K562 (cell line): ENCODE measurements at regions not wholly inside any gene's neighbourhood (a gene's known extent, or its start where the extent isn't known, plus 50 kb on each side); places are given as distances from the start of the nearest gene placed in this dataset.

ENCODE experiments used
- ATAC-seq: fragments of 200-7000 bp; cut with Tn5 transposase; 3 replicates; pipeline ENCODE4 v1.9.1; 2020; ENCODE audit warnings: moderate library complexity
- BruUV-seq: library from RNA; stranded (reverse); fragments of 400-500 nt; replicated peaks from 2 replicates; lab custom pipeline; 2021; lab: Mats Ljungman, UMichigan
- CTCF ChIA-PET: fragments of 300-600 bp; formaldehyde crosslinking; extraction: SDS; loops from one replicate; lab custom pipeline; 2021; ENCODE audit warnings: low intra/inter-chr PET ratio; lab: Yijun Ruan, JAX
- POLR2A ChIA-PET: fragments of 300-600, 350-650 bp; sonication (Branson Sonifier 250); formaldehyde crosslinking; extraction: SDS; loops from one replicate; lab custom pipeline; 2021; ENCODE audit warnings: antibody characterized with exemption, inconsistent platforms; lab: Yijun Ruan, JAX
- DNase-seq, 4 experiments: peaks; one replicate each; pipeline versions ENCODE4 v3.0.0 to v3.0.0-alpha.2; 2011 to 2018; ENCODE audit warnings: low spot score in 3 of 4, mixed read lengths in 3 of 4; ENCODE audit errors: extremely low read depth in 1 of 4
- FAIRE-seq: peaks from 2 replicates; lab custom pipeline; 2011; peaks lifted over from hg19 to GRCh38; lab: Jason Lieb, UNC
- H2AFZ ChIP-seq: 2 replicates; pipeline ENCODE4 v1.6.0; 2011; ENCODE audit warnings: low read depth, low read length, control low read depth, inconsistent platforms
- H3K27ac ChIP-seq: fragments of 200-600 bp; 3 replicates; pipeline ENCODE4 v1.8.0; 2011; ENCODE audit warnings: low read depth, mild to moderate bottlenecking, control low read depth, inconsistent platforms, low read length, moderate library complexity, mixed read lengths; ENCODE audit errors: extremely low read depth
- H3K27me3 ChIP-seq, 2 experiments: fragments of 300-600 bp in 1 of 2; 2 replicates in 1 of 2; 3 replicates in 1 of 2; pipeline versions ENCODE4 v1.6.0 to v1.8.0; 2011; ENCODE audit warnings: inconsistent platforms in 2 of 2, low read length in 2 of 2, mild to moderate bottlenecking in 1 of 2, mixed read lengths in 1 of 2, moderate library complexity in 1 of 2; ENCODE audit not compliant: control insufficient read depth in 2 of 2, insufficient read depth in 2 of 2
- H3K36me3 ChIP-seq: fragments of 300-600 bp; 3 replicates; pipeline ENCODE4 v1.8.0; 2011; ENCODE audit warnings: mild to moderate bottlenecking, low read length, inconsistent platforms; ENCODE audit not compliant: control insufficient read depth, insufficient read depth
- H3K4me1 ChIP-seq, 2 experiments: fragments of 200-600 bp in 1 of 2; replicated peaks in 1 of 2; 2 replicates in 1 of 2; 3 replicates in 1 of 2; pipeline versions ENCODE4 v1.5.1 to v1.8.0; 2011; ENCODE audit warnings: inconsistent platforms in 2 of 2, low read length in 2 of 2, mild to moderate bottlenecking in 1 of 2, mixed read lengths in 1 of 2, moderate library complexity in 1 of 2; ENCODE audit not compliant: control insufficient read depth in 2 of 2, insufficient read depth in 2 of 2
- H3K4me2 ChIP-seq: 2 replicates; pipeline ENCODE4 v1.6.1; 2011; ENCODE audit warnings: low read length, control low read depth, inconsistent platforms, mixed read lengths; ENCODE audit not compliant: insufficient read depth
- H3K4me3 ChIP-seq: fragments of 200-600 bp; sonication (generic), shearing (Covaris generic); 2 replicates; pipeline ENCODE4 v1.5.1; 2016; ENCODE audit warnings: control low read depth, inconsistent platforms
- H3K79me2 ChIP-seq: fragments of 200-600 bp; 3 replicates; pipeline ENCODE4 v1.8.0; 2011; ENCODE audit warnings: low read length, inconsistent platforms; ENCODE audit not compliant: control insufficient read depth, insufficient read depth
- H3K9ac ChIP-seq, 2 experiments: 2 replicates each; pipeline versions ENCODE4 v1.6.0 to v1.6.1; 2011; ENCODE audit warnings: low read depth in 2 of 2, low read length in 2 of 2, control low read depth in 1 of 2, inconsistent platforms in 1 of 2, mild to moderate bottlenecking in 1 of 2, mixed read lengths in 1 of 2; ENCODE audit not compliant: insufficient read depth in 1 of 2
- H3K9me1 ChIP-seq: one replicate; pipeline ENCODE4 v1.6.0; 2011; ENCODE audit warnings: inconsistent platforms, mild to moderate bottlenecking, low read length, moderate library complexity; ENCODE audit not compliant: control insufficient read depth, insufficient read depth
- H3K9me3 ChIP-seq: replicated peaks from 2 replicates; pipeline ENCODE4 v1.5.1; 2011; ENCODE audit warnings: low read depth, low read length, inconsistent platforms; ENCODE audit not compliant: control insufficient read depth, insufficient read depth
- H4K20me1 ChIP-seq: replicated peaks from 2 replicates; pipeline ENCODE4 v1.6.1; 2011; ENCODE audit warnings: low read length, inconsistent platforms, mixed read lengths; ENCODE audit not compliant: control insufficient read depth, insufficient read depth
- CBFA2T2 ChIP-seq: fragments of 450-650 bp; conservative IDR thresholded peaks from 2 replicates; pipeline ENCODE4 v1.6.1; 2017; ENCODE audit warnings: mild to moderate bottlenecking
- CHD4 ChIP-seq: fragments of 200-600 bp; sonication (generic); IDR thresholded peaks from 3 replicates; pipeline ENCODE4 v1.6.1; 2012; ENCODE audit warnings: low read depth, mild to moderate bottlenecking, mixed read lengths, low read length, inconsistent platforms; ENCODE audit not compliant: insufficient read depth, insufficient replicate concordance, poor library complexity, severe bottlenecking
- E2F6 ChIP-seq, 2 experiments: IDR thresholded peaks; 2 replicates each; pipeline ENCODE4 v1.6.1; 2011; ENCODE audit warnings: borderline replicate concordance in 1 of 2, control low read depth in 1 of 2, low read depth in 1 of 2, low read length in 1 of 2, mild to moderate bottlenecking in 1 of 2, mixed read lengths in 1 of 2, moderate library complexity in 1 of 2; ENCODE audit not compliant: insufficient read depth in 1 of 2, insufficient read length in 1 of 2, poor library complexity in 1 of 2, severe bottlenecking in 1 of 2; ENCODE audit errors: extremely low read depth in 1 of 2
- HDGF ChIP-seq: fragments of 450-650 bp; IDR thresholded peaks from 2 replicates; pipeline ENCODE4 v1.6.1; 2016
- KAT2B ChIP-seq: IDR thresholded peaks from one replicate; pipeline ENCODE4 v1.6.1; 2012; ENCODE audit warnings: low read depth, mild to moderate bottlenecking, control low read depth, inconsistent platforms, low read length, moderate library complexity
- MAFK ChIP-seq: IDR thresholded peaks from 2 replicates; pipeline ENCODE4 v1.6.1; 2011; ENCODE audit warnings: low read length, improper control_type of control experiment
- MECOM ChIP-seq: fragments of 250-450 bp; sonication (Bioruptor Pico); IDR thresholded peaks from 2 replicates; pipeline ENCODE4 v1.8.0; 2022; ENCODE audit warnings: inconsistent platforms
- NBN ChIP-seq: fragments of 450-650 bp; IDR thresholded peaks from 2 replicates; pipeline ENCODE4 v1.6.1; 2016; ENCODE audit warnings: low read depth, mild to moderate bottlenecking
- PTTG1 ChIP-seq: fragments of 450-650 bp; IDR thresholded peaks from 2 replicates; pipeline ENCODE4 v1.6.1; 2016; ENCODE audit warnings: low read depth, mild to moderate bottlenecking, missing genetic modification characterization, missing compliant biosample characterization
- RNF2 ChIP-seq: sonication (generic); IDR thresholded peaks from 2 replicates; pipeline ENCODE4 v1.6.1; 2016
- SNRNP70 ChIP-seq: fragments of 200-400 bp; formaldehyde crosslinking; optimal IDR thresholded peaks from 2 replicates; pipeline ENCODE3; 2017; ENCODE audit warnings: low read depth, low read length
- TAF9B ChIP-seq: fragments of 450-650 bp; IDR thresholded peaks from 2 replicates; pipeline ENCODE4 v1.6.1; 2018; ENCODE audit warnings: mild to moderate bottlenecking; ENCODE audit not compliant: partially characterized antibody
- TCF3 ChIP-seq: sonication (generic); formaldehyde crosslinking; IDR thresholded peaks from 2 replicates; pipeline ENCODE4 v1.4.0; 2020; ENCODE audit warnings: mild to moderate bottlenecking, missing genetic modification reagents
- ZC3H8 ChIP-seq: fragments of 450-650 bp; IDR thresholded peaks from 2 replicates; pipeline ENCODE4 v1.6.1; 2017
- ZNF184 ChIP-seq: sonication (generic); formaldehyde crosslinking; IDR thresholded peaks from 2 replicates; pipeline ENCODE4 v1.5.0; 2020; ENCODE audit warnings: missing genetic modification reagents
- ZNF77 ChIP-seq: fragments of 250-450 bp; sonication (Bioruptor Pico); IDR thresholded peaks from 2 replicates; pipeline ENCODE4 v1.5.0; 2020
- WGBS: fragments of 100-300 bp; shearing (Covaris generic); methylation state at CpG from one replicate; pipeline ENCODE4 v1.1.6; 2016; ENCODE audit warnings: low coverage, mixed read lengths; ENCODE audit not compliant: insufficient coverage; ENCODE audit errors: missing lambda C conversion rate; 5-methylcytosine and 5-hydroxymethylcytosine counted together
- in situ Hi-C: fragments of 300-500 bp; cut with MboI; formaldehyde crosslinking; loops from 4 replicates; pipeline ENCODE4 v1.15.0; 2018; ENCODE audit warnings: inconsistent platforms, mixed read lengths
- intact Hi-C: fragments of 100-400 bp; cut with micrococcal nuclease; formaldehyde crosslinking; loops from 2 replicates; pipeline ENCODE4 v1.14.2; 2022
- TF ChIP-seq, protein P1 (sequence below): fragments of 200-400 bp; formaldehyde crosslinking; IDR thresholded peaks from 2 replicates; pipeline ENCODE4 v1.6.1; 2017; ENCODE audit warnings: mild to moderate bottlenecking, low read depth, low read length, moderate library complexity

- FAIRE-seq (no peak), DNase-seq (no peak), ATAC-seq (no peak)
- BruUV-seq, result no TSS peak
- Histone ChIP-seq H3K4me2 (no peak overlapping the region), H2AFZ (no peak overlapping the region), H3K9ac (no peak overlapping the region), H3K9me1 (no peaks in the 10 kb centered on the region), H3K4me3 (no peak overlapping the region), H4K20me1 (no peaks in the 10 kb centered on the region), H3K27me3 (no peaks in the 10 kb centered on the region), H3K4me1 (no peaks in the 10 kb centered on the region), H3K79me2 (no peaks in the 10 kb centered on the region), H3K27ac (no peak overlapping the region), H3K9me3 (peaks cover 2% of the 10 kb centered on the region; the same call in 1 of the 2 replicates), H3K36me3 (no peaks in the 10 kb centered on the region)
- intact Hi-C loops, result no loop called here
- in situ Hi-C loops, result no loop called here
- WGBS, result 0% methylated on average over 4 of the region's 4 CpGs
- ChIA-PET POLR2A (no interaction called here), CTCF (no interaction called here)
- TF ChIP-seq ZNF184 (CRISPR knock-in tag), result no peak
- TF ChIP-seq NBN, result no peak
- no peak for TF ChIP-seq TCF3 (CRISPR knock-in tag)
- no peak for TF ChIP-seq CBFA2T2
- TF ChIP-seq ZC3H8, result no peak
- no peak for TF ChIP-seq KAT2B
- TF ChIP-seq PTTG1 (tag), result no peak
- no peak for TF ChIP-seq MAFK
These were observed 145.2 kb upstream of the SYT4 start for GRCh38 chr18:43422518-43422917.

- ChIA-PET CTCF (no interaction called here), POLR2A (no interaction called here)
- in situ Hi-C loops, result no loop called here
- Histone ChIP-seq H3K27me3 (no peaks in the 10 kb centered on the region), H4K20me1 (no peaks in the 10 kb centered on the region), H2AFZ (no peak overlapping the region), H3K9ac (no peak overlapping the region), H3K9me1 (no peaks in the 10 kb centered on the region), H3K27ac (no peak overlapping the region), H3K4me2 (no peak overlapping the region), H3K4me1 (no peaks in the 10 kb centered on the region), H3K79me2 (no peaks in the 10 kb centered on the region), H3K9me3 (no peaks in the 10 kb centered on the region), H3K36me3 (no peaks in the 10 kb centered on the region), H3K4me3 (no peak overlapping the region)
- ATAC-seq (no peak), FAIRE-seq (no peak), DNase-seq (no peak)
- BruUV-seq, result no TSS peak
- intact Hi-C loops, result no loop called here
- WGBS, result 0% methylated on average over 3 of the region's 3 CpGs
- no peak for TF ChIP-seq SNRNP70
- no peak for TF ChIP-seq E2F6 (IDR thresholded peaks at IDR 0.05; ENCODE audit: borderline replicate concordance in 1 of 2, extremely low read depth in 1 of 2, insufficient read depth in 1 of 2, insufficient read length in 1 of 2, low read depth in 1 of 2, low read length in 1 of 2, poor library complexity in 1 of 2, severe bottlenecking in 1 of 2)
- TF ChIP-seq, protein P1, sequence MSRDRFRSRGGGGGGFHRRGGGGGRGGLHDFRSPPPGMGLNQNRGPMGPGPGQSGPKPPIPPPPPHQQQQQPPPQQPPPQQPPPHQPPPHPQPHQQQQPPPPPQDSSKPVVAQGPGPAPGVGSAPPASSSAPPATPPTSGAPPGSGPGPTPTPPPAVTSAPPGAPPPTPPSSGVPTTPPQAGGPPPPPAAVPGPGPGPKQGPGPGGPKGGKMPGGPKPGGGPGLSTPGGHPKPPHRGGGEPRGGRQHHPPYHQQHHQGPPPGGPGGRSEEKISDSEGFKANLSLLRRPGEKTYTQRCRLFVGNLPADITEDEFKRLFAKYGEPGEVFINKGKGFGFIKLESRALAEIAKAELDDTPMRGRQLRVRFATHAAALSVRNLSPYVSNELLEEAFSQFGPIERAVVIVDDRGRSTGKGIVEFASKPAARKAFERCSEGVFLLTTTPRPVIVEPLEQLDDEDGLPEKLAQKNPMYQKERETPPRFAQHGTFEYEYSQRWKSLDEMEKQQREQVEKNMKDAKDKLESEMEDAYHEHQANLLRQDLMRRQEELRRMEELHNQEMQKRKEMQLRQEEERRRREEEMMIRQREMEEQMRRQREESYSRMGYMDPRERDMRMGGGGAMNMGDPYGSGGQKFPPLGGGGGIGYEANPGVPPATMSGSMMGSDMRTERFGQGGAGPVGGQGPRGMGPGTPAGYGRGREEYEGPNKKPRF, result no peak
- no peak for TF ChIP-seq MECOM
- TF ChIP-seq ZNF77 (CRISPR knock-in tag), result no peak
- no peak for TF ChIP-seq HDGF
- no peak for TF ChIP-seq TAF9B
- no peak for TF ChIP-seq CHD4
- no peak for TF ChIP-seq RNF2
These were observed 158.6 kb upstream of the SYT4 start for GRCh38 chr18:43435851-43436250.
